IgD-negative memory B cell (primary cell): ENCODE measurements at regions not wholly inside any gene's neighbourhood (a gene's known extent, or its start where the extent isn't known, plus 50 kb on each side); places are given as distances from the start of the nearest gene placed in this dataset.
"Not testable (repeated sequence)": the region's sequence is repeated elsewhere in the genome, so short reads cannot be mapped to it uniquely, and the experiment has no call there.

Experiments
- H3K27ac Mint-ChIP-seq, 3 donors: one replicate each; pipeline ENCODE4 v1.8.0; 2020 to 2022; ENCODE audit warnings: mild to moderate bottlenecking in 3 of 3, mixed read lengths in 3 of 3, moderate library complexity in 1 of 3
- H3K27me3 Mint-ChIP-seq: one replicate; pipeline ENCODE4 v1.8.0; 2021; ENCODE audit warnings: mixed read lengths
- H3K36me3 Mint-ChIP-seq: one replicate; pipeline ENCODE4 v1.8.0; 2020; ENCODE audit warnings: mild to moderate bottlenecking, mixed read lengths
- H3K4me1 Mint-ChIP-seq, 3 donors: one replicate each; pipeline ENCODE4 v1.8.0; 2020 to 2022; ENCODE audit warnings: mixed read lengths in 3 of 3, mild to moderate bottlenecking in 1 of 3
- H3K4me3 Mint-ChIP-seq, 4 donors: one replicate each; pipeline ENCODE4 v1.8.0; 2020 to 2022; ENCODE audit warnings: mild to moderate bottlenecking in 4 of 4, mixed read lengths in 4 of 4, moderate library complexity in 3 of 4
- H3K9me3 Mint-ChIP-seq, 3 donors: one replicate each; pipeline ENCODE4 v1.8.0; 2020 to 2021; ENCODE audit warnings: mixed read lengths in 3 of 3, mild to moderate bottlenecking in 1 of 3

DNA sequence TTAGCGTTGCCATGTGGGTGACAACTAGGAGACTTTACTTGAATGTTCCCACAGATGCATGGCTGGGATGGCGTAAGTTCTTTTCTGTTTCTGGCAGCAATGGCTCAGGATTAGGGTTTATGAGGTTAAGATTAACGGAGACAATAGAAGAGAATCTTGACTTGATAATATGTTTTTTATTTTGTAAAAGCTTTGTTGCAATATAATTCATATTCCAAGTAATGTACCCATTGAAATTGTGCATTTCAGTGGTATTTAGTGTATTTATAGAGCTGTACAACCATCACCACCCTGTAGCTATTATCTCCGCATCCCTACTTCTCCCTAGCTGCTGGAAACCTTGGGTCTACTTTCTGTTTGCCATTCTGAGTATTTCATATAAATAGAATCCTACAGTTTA lies 349.2 kb downstream of the UTRN start:
- H3K9me3 Mint-ChIP-seq, result no peaks in the 10 kb centered on the region
- peaks cover 3 to 13% (median 9%) of the 10 kb centered on the region in 3 donors for H3K4me1 Mint-ChIP-seq
- H3K36me3 Mint-ChIP-seq, result peaks cover 12% of the 10 kb centered on the region
- no peaks in the 10 kb centered on the region for H3K27me3 Mint-ChIP-seq
- H3K27ac Mint-ChIP-seq, result no peak overlapping the region
- no peak overlapping the region for H3K4me3 Mint-ChIP-seq

DNA sequence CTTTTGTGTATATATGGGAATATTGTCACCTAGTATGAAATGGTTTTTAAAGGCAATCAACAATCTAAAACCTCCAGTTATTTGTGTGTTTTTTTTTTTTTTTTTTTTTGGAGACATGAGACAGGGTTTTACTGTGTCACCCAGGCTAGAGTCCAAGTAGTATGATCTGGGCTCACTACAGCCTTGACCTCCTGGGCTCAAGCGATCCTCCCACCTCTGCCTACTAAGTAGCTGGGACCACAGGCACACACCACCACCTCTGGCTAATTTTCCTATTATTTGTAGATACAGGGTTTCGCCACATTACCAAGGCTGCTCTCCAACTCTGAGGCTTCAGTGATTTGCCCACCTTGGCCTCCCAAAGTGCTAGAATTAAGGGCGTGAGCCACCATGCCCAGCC lies 349.9 kb downstream of the UTRN start:
- no peaks in the 10 kb centered on the region for H3K9me3 Mint-ChIP-seq
- no peak overlapping the region for H3K4me3 Mint-ChIP-seq
- peaks cover 9% of the 10 kb centered on the region for H3K36me3 Mint-ChIP-seq
- H3K27me3 Mint-ChIP-seq, result no peaks in the 10 kb centered on the region
- no peak overlapping the region for H3K27ac Mint-ChIP-seq
- H3K4me1 Mint-ChIP-seq, result peaks cover 4 to 16% (median 8%) of the 10 kb centered on the region in 3 donors

DNA sequence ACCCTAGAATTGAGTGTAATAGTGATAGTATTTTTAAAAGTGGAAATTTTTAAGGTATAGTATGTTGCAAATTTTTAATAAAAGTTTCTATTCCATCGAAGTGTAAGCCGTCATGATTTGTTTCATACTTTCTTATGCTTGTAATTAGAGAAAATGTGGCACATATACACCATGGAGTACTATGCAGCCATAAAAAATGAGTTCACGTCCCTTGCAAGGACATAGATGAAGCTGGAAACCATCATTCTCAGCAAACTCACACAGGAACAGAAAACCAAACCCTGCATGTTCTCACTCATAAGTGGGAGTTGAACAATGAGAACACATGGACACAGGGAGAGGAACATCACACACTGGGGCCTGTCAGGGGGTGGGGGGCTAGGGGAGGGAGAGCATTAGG lies 350.9 kb downstream of the UTRN start:
- not testable (repeated sequence) for H3K9me3 Mint-ChIP-seq, H3K27ac Mint-ChIP-seq, H3K27me3 Mint-ChIP-seq, H3K4me3 Mint-ChIP-seq, H3K36me3 Mint-ChIP-seq
- H3K4me1 Mint-ChIP-seq, result peaks cover 2 to 14% (median 5%) of the 10 kb centered on the region in 3 donors

DNA sequence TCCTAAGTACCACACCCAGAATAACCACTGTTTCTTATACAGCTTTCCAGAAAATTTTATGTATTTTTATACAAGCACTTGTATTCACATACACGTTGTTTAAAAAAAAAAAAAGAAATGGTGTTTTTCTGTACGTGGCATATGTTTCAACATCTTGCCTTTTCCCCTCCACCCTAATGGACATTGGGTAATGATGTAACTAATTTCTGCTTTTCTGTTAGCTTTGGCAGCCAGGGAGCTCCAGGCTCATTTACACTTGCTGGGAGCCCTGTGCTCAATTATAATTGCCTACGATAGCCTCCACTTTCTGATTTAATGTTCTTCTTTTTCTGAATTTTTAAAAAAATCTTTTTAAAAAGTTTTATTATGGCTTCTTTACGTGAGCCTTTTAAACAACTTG lies 352.4 kb downstream of the UTRN start:
- no peak overlapping the region for H3K4me3 Mint-ChIP-seq
- no peaks in the 10 kb centered on the region for H3K27me3 Mint-ChIP-seq
- no peaks in the 10 kb centered on the region for H3K9me3 Mint-ChIP-seq
- H3K27ac Mint-ChIP-seq, result no peak overlapping the region
- peaks cover 10% of the 10 kb centered on the region for H3K36me3 Mint-ChIP-seq
- H3K4me1 Mint-ChIP-seq, result peaks cover 8 to 17% (median 8%) of the 10 kb centered on the region in 3 donors

DNA sequence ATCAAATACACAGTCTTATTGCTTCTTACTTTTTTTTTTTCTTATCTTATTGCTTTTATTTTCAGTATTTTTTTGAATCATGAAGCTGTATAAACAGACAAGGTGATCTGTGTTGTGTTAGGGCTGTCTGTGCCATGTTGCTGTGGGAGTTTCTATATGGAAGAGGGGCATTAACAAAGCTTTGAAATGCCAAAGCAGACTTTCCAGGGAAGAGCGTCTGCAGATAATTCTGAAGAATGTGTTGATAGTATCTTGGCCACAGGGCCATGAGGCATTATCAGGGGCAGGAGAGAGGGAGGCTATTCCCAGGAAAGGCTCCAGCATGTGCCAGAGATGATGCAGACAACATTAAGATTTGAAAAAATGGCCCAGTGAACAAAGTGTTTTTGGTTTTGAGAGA lies 354.5 kb downstream of the UTRN start:
- Mint-ChIP-seq H3K4me3 (no peak overlapping the region), H3K4me1 (peaks cover 8 to 22% (median 10%) of the 10 kb centered on the region in 3 donors), H3K9me3 (no peaks in the 10 kb centered on the region), H3K27me3 (no peaks in the 10 kb centered on the region), H3K27ac (no peak overlapping the region), H3K36me3 (peaks cover 8% of the 10 kb centered on the region)

DNA sequence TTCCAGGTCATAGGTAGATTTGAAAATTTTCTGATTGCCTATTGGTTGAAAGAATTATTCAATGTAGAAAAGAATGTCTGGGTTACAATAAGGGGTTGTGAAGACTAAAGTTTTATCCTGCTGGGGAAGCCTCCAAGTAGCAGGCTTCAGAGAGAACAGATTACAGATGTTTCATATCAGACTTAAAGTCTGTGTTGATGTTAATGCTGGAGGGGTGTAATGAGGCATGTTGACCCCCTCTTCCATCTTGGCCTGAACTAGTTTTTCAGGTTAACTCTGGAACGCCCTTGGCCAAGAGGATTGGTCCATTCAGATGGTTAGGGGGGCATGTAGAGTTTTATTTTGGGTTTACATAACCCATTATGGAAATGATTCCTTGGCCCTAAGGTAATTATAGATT lies 356.2 kb downstream of the UTRN start:
- Mint-ChIP-seq H3K9me3 (no peaks in the 10 kb centered on the region), H3K4me3 (no peak overlapping the region), H3K27ac (no peak overlapping the region), H3K36me3 (peaks cover 7% of the 10 kb centered on the region), H3K27me3 (no peaks in the 10 kb centered on the region), H3K4me1 (peaks cover 13 to 30% (median 15%) of the 10 kb centered on the region in 3 donors)

DNA sequence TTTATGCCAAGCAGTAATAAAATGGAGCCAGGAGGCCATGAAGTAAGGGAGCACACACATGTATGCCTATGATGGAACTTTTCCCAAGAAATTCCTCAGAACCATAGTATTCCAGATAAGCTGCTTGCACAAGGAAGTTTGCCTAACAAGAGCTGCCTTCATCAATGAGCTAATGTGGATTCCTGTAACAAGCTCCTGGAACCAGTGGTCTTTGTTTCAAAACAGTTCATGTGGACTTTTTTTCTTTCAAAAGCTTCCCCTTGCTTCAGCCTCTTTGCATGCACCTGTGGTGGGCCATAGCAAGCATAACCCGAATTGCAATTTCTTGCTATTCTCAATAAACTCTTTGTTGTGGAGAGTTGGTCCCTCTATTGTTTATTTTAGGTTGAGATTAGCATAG lies 359.6 kb downstream of the UTRN start:
- Mint-ChIP-seq H3K27ac (no peak overlapping the region), H3K9me3 (peaks cover 0 to 3% (median 0%) of the 10 kb centered on the region in 3 donors), H3K4me3 (no peak overlapping the region), H3K4me1 (peaks cover 12 to 32% (median 24%) of the 10 kb centered on the region in 3 donors), H3K36me3 (peaks cover 8% of the 10 kb centered on the region), H3K27me3 (no peaks in the 10 kb centered on the region)

DNA sequence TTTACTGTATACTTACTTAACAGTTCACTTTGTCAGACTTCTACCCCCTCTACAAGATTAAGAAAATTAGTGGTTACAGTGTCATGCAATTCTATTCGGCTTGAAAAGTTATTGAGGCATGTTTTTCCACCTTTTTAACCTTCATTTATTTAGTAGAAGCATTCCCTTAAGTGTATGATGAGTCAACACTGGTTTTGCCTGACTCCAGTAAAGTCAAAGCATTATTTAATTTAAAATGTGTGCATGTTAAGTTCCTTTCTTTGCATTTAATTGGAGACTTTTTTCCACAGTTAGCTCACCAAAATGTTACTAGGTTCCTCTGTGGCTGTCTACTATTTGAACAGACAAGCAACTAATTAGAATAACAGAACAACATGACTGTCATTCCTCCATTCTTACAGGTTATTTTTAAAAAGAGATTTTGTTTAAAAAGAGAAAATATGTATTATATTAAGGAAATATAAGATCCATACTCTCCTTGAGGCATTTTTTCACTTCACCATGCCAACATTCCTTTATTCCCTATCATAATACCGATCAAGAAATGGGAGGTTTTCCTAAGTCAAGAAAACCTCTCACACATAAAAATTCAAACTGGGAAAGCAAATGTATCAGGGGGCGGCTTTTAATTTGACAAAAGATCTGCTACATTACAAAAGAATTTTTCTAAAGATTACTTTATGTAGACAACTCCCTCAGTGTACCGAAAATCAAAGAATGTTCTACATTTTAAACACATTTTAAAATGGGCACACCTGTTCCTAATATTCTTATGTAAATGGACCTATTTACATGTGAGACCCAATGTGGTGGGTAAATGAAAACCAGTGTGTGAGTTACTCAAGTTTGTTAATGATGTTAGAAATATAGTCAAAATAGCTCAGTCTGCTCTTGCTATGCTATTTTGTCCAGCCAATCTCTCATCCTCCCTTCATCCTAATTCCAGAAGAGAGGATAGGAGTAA lies 361.2 kb downstream of the UTRN start:
- Mint-ChIP-seq H3K4me3 (no peak overlapping the region), H3K27ac (peak overlapping the region in 1 of 3 donors; percentile 25), H3K4me1 (peaks cover 8 to 27% (median 19%) of the 10 kb centered on the region in 3 donors), H3K27me3 (no peaks in the 10 kb centered on the region), H3K9me3 (peaks cover 0 to 3% (median 0%) of the 10 kb centered on the region in 3 donors), H3K36me3 (peaks cover 7% of the 10 kb centered on the region)

DNA sequence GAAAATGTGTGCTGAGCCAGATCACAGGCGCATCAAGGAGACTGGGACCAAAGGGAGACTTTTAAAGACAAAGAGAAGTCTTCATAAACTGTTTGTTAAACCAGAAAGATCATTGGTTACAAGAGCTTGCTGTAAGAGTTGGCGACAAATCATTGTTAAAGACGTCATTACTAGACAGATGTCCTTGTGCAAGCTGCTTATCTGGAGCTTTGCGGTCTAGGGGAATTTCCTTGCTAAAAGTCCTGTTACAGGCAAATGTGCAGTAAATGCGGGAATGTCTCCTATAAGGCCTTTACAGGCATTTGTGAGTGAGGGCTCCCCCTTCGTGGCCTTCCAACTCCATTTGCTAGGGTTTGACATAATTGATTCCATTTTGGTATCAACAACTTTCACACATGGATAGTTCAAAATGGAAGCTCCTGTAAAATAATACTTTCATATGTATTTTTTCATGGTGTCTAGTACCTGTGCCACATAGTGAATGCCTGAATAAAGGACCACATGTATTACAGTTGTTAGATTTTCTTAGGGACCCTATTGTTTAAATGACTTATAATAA lies 362.4 kb downstream of the UTRN start:
- no peak overlapping the region for H3K27ac Mint-ChIP-seq
- H3K36me3 Mint-ChIP-seq, result peaks cover 7% of the 10 kb centered on the region
- no peak overlapping the region for H3K4me3 Mint-ChIP-seq
- H3K27me3 Mint-ChIP-seq, result no peaks in the 10 kb centered on the region
- H3K4me1 Mint-ChIP-seq, result peaks cover 11 to 35% (median 22%) of the 10 kb centered on the region in 3 donors
- H3K9me3 Mint-ChIP-seq, result peaks cover 0 to 3% (median 0%) of the 10 kb centered on the region in 3 donors

DNA sequence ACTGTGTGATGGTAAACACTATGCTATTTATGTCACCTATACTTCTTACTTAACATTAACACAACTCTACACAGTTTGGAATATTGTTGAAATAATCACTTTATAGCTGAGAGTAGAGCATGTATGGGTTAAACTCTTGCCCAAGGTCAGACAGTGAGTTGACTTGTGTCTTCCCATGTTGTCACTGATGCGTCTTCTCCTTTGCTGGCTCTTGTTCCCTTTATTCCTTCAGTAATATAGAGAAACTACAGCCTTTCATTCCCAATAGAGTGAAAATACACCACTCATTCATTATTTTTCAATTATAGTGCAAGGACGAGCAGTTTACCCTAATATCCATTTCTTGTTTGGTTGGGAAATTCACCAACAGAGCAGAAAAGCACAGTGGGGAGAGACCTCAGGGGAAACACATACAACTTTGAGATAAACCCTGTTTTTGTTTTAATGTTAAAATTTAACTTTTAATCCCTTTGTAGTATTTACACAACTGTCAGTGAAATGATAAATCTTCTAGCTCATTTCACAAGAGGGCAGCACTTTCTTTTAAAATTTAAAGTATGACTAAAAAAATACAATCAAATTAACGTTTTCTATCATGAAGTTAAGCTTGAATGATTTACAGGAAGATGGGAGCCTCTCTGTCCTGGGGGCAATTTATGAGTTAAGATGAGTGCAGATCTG lies 363.0 kb downstream of the UTRN start:
- Mint-ChIP-seq H3K27ac (peak overlapping the region in 2 of 3 donors; percentile 39 to 79), H3K36me3 (peaks cover 7% of the 10 kb centered on the region), H3K27me3 (no peaks in the 10 kb centered on the region), H3K9me3 (peaks cover 0 to 3% (median 0%) of the 10 kb centered on the region in 3 donors), H3K4me3 (no peak overlapping the region), H3K4me1 (peaks cover 11 to 38% (median 22%) of the 10 kb centered on the region in 3 donors)

DNA sequence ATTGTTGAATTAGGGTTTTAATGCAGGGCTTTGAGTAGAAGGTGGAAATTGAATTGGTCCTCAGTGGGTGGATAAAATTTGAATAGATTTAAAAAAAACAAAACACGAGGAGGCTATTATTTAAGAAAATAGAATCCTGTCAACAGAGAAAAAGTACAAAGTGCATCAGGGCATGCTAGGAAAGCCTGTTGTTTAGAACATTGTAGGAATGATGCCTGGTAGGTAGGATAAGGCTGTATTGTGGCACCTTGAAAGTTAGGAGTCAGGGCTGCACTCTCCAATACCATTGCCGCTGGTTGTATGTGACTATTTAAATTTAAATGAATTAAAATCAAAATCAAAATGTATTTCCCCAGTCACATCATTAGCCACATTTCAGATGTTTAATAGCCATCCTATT lies 363.9 kb downstream of the UTRN start:
- no peaks in the 10 kb centered on the region for H3K27me3 Mint-ChIP-seq
- peaks cover 7% of the 10 kb centered on the region for H3K36me3 Mint-ChIP-seq

DNA sequence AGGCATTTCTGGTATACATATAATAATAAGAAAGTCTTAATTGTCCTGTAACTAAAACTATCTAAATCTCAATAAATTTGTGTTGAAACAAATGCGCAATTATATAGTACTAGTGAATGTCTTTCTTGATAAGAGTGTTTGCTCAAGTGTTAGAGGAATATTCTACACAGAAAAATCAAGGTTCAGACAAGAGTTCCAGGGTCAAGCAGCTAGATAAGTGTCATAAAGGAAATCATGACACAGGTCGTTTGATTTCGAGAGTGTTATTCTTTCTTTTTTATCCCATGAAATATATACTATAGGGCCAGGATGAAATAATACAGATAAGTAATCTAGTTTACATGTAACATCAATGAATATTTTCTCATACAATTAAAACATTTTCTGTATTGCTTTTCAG lies 366.1 kb downstream of the UTRN start:
- peaks cover 20 to 44% (median 41%) of the 10 kb centered on the region in 3 donors for H3K4me1 Mint-ChIP-seq

More for the DNA sequence above, 363.9 kb downstream of the UTRN start:
- Mint-ChIP-seq H3K4me1 (peaks cover 15 to 44% (median 30%) of the 10 kb centered on the region in 3 donors), H3K27ac (peak overlapping the region in 2 of 3 donors; percentile 39 to 69), H3K4me3 (no peak overlapping the region), H3K9me3 (peaks cover 0 to 3% (median 0%) of the 10 kb centered on the region in 3 donors)

DNA sequence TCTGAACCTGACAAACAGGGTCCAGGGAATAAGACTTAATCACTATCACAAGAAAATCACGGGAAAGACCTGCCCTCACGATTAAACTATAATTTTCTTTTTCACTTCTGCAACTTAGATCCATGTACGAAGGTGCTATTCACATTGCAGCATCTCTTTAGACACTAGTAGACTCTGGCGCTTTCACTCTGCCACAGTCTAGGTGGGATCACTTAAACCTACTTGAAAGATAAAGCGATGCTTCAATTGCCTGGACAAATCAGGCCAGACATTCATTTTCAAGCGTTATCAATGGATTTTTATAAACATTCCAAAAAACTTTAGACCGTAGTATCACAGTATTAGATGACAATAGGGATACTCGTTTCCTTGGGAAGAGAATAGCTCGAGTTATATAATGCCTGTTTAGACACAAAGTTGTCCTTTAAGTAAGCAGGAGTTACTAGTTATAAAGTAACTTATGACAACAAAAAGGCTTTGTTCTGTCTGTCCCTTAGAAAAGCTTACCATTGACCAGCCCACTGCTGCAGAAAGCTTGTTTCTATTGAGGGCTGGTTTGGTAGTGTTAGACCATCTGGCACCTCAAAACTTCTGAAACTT lies 367.3 kb downstream of the UTRN start:
- no peak overlapping the region for H3K4me3 Mint-ChIP-seq
- peak overlapping the region; percentile 26 to 73 (median 58) for H3K27ac Mint-ChIP-seq
- H3K27me3 Mint-ChIP-seq, result no peaks in the 10 kb centered on the region
- peaks cover 0 to 3% (median 0%) of the 10 kb centered on the region in 3 donors for H3K9me3 Mint-ChIP-seq
- H3K36me3 Mint-ChIP-seq, result peaks cover 5% of the 10 kb centered on the region
- H3K4me1 Mint-ChIP-seq, result peaks cover 20 to 45% (median 39%) of the 10 kb centered on the region in 3 donors

More for the DNA sequence above, 366.1 kb downstream of the UTRN start:
- H3K36me3 Mint-ChIP-seq, result peaks cover 5% of the 10 kb centered on the region
- no peak overlapping the region for H3K4me3 Mint-ChIP-seq
- no peak overlapping the region for H3K27ac Mint-ChIP-seq
- H3K27me3 Mint-ChIP-seq, result no peaks in the 10 kb centered on the region
- peaks cover 0 to 3% (median 0%) of the 10 kb centered on the region in 3 donors for H3K9me3 Mint-ChIP-seq

DNA sequence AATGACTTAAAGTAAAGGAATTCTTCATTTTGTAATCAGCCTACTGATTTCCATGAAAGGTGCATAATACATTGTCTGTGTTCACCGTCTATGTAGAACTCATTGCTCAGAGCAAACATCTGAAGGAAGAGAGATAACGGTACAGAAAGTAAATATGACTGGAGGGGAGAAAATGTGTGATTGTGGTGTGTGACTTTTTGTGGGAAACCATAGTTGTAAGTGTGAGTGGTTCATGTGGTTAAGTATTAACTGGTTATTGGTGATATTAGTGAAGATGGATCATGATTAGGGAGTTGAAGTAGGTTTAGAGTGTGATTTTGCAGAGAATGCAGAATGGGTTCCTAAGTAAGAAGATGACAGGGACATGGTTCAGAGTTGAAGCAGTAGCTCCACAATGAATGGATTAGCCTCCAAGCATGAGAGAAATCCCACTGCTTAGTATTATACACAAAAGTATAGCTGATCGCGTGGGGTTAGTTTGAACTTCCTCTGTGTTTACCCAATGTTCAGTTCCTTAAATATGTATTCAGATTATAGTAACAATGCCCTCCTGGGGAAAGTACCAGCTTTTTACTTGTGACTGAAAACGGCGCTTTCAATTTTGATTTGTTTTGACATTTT lies 368.9 kb downstream of the UTRN start:
- peaks cover 0 to 3% (median 0%) of the 10 kb centered on the region in 3 donors for H3K9me3 Mint-ChIP-seq
- H3K27me3 Mint-ChIP-seq, result no peaks in the 10 kb centered on the region
- H3K4me3 Mint-ChIP-seq, result peak overlapping the region; percentile 1 to 90 (median 59)
- H3K36me3 Mint-ChIP-seq, result peaks cover 6% of the 10 kb centered on the region
- peak overlapping the region; percentile 0 to 89 (median 46) for H3K27ac Mint-ChIP-seq
- peaks cover 29 to 46% (median 45%) of the 10 kb centered on the region in 3 donors for H3K4me1 Mint-ChIP-seq
